VCaP (cell line): ENCODE measurements at regions not wholly inside any gene's neighbourhood (a gene's known extent, or its start where the extent isn't known, plus 50 kb on each side); places are given as distances from the start of the nearest gene placed in this dataset.

Experiments used
- H3K27ac ChIP-seq: fragments of 450-650 bp; 2 replicates; pipeline ENCODE4 v1.5.1; 2017
- TF ChIP-seq, protein P1 (sequence below): fragments of 450-650 bp; conservative IDR thresholded peaks from 2 replicates; pipeline ENCODE4 v1.5.1; 2017; ENCODE audit warnings: mild to moderate bottlenecking, moderate library complexity

- TF ChIP-seq, protein P1, sequence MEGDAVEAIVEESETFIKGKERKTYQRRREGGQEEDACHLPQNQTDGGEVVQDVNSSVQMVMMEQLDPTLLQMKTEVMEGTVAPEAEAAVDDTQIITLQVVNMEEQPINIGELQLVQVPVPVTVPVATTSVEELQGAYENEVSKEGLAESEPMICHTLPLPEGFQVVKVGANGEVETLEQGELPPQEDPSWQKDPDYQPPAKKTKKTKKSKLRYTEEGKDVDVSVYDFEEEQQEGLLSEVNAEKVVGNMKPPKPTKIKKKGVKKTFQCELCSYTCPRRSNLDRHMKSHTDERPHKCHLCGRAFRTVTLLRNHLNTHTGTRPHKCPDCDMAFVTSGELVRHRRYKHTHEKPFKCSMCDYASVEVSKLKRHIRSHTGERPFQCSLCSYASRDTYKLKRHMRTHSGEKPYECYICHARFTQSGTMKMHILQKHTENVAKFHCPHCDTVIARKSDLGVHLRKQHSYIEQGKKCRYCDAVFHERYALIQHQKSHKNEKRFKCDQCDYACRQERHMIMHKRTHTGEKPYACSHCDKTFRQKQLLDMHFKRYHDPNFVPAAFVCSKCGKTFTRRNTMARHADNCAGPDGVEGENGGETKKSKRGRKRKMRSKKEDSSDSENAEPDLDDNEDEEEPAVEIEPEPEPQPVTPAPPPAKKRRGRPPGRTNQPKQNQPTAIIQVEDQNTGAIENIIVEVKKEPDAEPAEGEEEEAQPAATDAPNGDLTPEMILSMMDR: no peak
- no peak overlapping the region for H3K27ac ChIP-seq
These were observed 113.0 kb upstream of the MSX1 start for GRCh38 chr4:4746444-4746843.

GRCh38 chr4:4740071-4740470, 119.4 kb upstream of the MSX1 start:
- TF ChIP-seq, protein P1: no peak
- no peak overlapping the region for H3K27ac ChIP-seq

GRCh38 chr4:4735870-4736269, 123.6 kb upstream of the MSX1 start:
- H3K27ac ChIP-seq: no peak overlapping the region
- TF ChIP-seq, protein P1: no peak

DNA sequence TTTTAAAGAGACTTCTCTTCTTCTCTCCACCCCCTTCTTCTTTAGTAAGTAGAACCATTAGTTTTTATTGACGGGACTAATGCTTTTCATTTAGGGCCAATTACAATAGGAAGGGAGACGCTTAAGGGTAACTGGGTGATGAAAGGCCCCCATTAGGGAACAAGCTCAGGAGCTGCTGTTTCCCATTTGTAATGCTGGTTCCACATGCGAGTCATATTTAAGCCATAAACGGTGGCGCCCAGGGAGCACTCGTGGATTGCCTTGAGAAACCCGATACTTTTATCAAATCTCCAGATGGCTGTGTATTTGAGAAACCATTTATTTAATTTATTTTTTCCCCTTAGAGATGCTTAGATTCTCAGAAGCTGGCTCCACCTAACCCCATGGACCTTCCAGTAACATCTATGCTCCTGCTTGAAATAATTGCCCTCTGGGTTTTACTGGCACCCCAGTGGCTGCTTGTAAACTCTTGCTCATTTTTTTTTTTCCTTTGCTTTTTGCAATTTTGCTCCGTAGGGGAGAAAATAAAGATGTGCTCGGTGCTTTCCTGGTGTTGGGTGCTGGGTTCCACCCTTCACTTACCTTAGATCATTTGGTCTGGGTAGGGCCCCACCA, 124.2 kb upstream of the MSX1 start:
- TF ChIP-seq, protein P1: no peak

GRCh38 chr4:4734425-4734824, 125.0 kb upstream of the MSX1 start:
- TF ChIP-seq, protein P1: no peak
- no peak overlapping the region for H3K27ac ChIP-seq

More for the DNA sequence above, 124.2 kb upstream of the MSX1 start:
- H3K27ac ChIP-seq: no peak overlapping the region

GRCh38 chr4:4733663-4734062, 125.8 kb upstream of the MSX1 start:
- TF ChIP-seq, protein P1: no peak
- H3K27ac ChIP-seq: no peak overlapping the region

GRCh38 chr4:4730249-4730648, 129.2 kb upstream of the MSX1 start:
- TF ChIP-seq, protein P1: no peak
- H3K27ac ChIP-seq: no peak overlapping the region
